Vagina (tissue), 2 donors: ENCODE measurements at regions not wholly inside any gene's neighbourhood (a gene's known extent, or its start where the extent isn't known, plus 50 kb on each side); places are given as distances from the start of the nearest gene placed in this dataset.

Experiments used
- CTCF ChIP-seq, 3 experiments: fragments of 450-650 bp in 2 of 3; fragments of 200-600 bp in 1 of 3; sonication (generic) in 1 of 3; IDR thresholded peaks; one replicate each; pipeline ENCODE4 v1.5.1; 2017 to 2019; ENCODE audit warnings: antibody characterized with exemption in 3 of 3, mild to moderate bottlenecking in 2 of 3, moderate library complexity in 2 of 3
- POLR2AphosphoS5 ChIP-seq, 2 donors: sonication (generic); formaldehyde crosslinking; IDR thresholded peaks; one replicate each; pipeline ENCODE4 v1.9.0; 2017; ENCODE audit warnings: antibody characterized with exemption in 2 of 2, mild to moderate bottlenecking in 2 of 2, low read depth in 1 of 2; ENCODE audit not compliant: insufficient read depth in 1 of 2

- TF ChIP-seq CTCF (IDR thresholded peaks at IDR 0.05), result no peak
- TF ChIP-seq POLR2AphosphoS5 (IDR thresholded peaks at IDR 0.05; ENCODE audit: insufficient read depth in 1 of 2, low read depth in 1 of 2), result no peak
Observed at GRCh38 chr16:59975953-59976352, 1241.8 kb upstream of the GOT2 start.
